CD1c-positive myeloid dendritic cell (primary cell): ENCODE measurements at regions not wholly inside any gene's neighbourhood (a gene's known extent, or its start where the extent isn't known, plus 50 kb on each side); places are given as distances from the start of the nearest gene placed in this dataset.
"Not testable (repeated sequence)": the region's sequence is repeated elsewhere in the genome, so short reads cannot be mapped to it uniquely, and the experiment has no call there.

ENCODE experiments used
- DNase-seq: peaks from one replicate; pipeline ENCODE4 v3.0.0-alpha.2; 2016; ENCODE audit errors: extremely low spot score

DNA sequence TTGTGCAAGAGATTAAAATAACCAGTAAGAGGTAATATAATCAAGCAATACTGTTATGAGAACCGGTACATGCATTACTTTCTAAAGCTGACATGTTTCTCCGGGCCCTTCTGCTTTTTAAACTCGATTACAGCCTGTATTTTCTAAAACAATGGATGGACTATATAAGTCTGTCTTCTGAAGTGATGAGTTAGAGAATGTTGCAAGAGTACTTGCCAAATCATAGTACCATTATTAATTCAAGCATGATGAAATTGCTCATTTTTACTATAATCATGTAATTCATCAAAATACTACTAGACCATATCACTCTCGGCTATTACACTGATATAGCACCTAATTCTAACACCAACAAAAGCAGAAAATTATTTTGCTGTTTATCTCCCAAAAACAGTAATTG lies 1240.3 kb upstream of the ACVR2A start:
- DNase-seq: no peak

DNA sequence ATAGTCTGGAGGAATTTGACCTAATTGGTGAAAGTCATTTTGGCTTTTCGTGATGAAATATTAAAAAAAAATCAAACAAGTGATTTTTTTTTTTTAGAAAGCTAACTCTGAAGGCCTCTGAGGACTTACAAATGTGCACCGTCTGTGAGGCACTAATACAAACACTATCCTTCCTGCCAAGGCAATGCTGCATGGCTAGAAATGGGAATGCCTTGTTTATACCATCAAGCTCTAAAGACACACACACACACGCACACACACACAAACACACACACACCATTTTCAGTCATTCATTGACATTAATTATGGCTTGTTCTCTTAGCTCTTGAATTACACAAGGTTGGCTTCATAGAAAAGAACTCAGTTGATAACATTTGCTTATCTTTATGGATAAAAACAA lies 1242.0 kb upstream of the ACVR2A start:
- DNase-seq: no peak

DNA sequence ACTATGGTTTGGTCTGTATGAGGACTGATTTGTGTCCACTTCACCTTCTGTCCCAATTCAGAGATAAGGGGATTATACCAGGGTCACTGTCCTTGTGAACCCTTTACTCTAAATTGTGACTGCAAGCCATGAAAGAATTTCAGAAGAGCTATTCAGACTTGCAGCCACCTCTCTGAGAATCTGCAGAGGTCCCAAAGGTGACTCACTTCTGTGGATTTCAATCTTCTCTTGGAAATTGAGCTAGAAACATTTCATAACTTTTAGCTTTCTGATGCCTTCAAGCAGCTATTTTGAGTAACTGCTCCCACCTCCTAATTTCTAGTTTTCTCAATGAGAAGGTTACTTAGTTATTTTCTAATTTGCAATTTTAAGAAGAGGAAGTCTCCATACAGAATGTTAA lies 1242.4 kb upstream of the ACVR2A start:
- no peak for DNase-seq

DNA sequence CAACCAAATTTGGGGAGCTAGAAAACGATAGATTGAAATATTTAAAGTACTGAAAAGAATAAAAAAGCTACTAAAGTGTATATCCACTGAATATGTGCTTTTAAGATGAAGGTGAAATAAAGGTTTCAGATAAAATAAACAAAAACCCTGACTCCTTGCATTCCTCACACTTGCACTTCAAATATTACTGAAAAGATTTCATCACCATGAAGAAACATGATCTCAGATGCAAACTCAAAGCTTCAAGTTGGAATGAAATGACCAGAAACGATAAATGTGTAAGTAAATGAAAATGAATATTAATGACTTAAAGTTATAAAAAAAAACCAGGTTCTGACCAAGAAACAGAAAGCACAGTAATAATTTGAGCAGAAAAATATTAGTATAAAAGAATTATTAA lies 1246.0 kb upstream of the ACVR2A start:
- DNase-seq: no peak

DNA sequence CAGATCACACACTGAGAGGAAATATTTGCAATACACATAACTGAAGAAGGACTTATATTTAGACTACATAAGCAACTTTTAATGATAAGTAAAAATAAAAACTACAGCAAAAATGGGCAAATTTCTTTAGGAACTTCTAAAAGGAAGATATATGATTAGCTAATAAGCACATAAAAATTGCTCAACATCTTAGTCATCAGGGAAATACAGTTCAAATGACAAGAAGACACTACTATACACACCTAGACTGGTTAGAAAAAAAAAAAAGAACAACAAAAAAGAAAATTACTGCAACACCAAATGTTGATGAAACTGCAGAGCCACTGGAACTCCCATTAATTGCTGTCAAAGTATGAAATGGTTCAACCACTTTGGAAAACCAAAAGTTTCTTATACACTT lies 1247.5 kb upstream of the ACVR2A start:
- no peak for DNase-seq

DNA sequence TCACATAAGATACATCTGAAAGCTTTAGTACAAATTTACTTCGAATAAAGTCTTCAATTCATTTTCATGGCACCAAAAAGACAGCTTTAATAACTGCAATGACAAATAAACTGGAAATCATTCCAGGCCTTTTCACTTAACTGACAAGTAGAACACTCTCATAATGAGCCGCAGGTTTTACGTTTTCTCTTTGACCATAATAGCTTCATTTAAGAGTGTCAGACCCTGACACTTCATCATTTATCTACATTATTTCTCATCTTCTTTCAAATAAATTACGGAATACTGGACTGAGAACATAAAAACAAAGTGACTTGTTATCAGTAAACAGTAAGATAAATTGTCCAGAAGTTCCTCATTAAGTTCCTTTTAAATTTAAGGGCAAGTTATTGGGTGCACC lies 1252.9 kb upstream of the ACVR2A start:
- DNase-seq: no peak

DNA sequence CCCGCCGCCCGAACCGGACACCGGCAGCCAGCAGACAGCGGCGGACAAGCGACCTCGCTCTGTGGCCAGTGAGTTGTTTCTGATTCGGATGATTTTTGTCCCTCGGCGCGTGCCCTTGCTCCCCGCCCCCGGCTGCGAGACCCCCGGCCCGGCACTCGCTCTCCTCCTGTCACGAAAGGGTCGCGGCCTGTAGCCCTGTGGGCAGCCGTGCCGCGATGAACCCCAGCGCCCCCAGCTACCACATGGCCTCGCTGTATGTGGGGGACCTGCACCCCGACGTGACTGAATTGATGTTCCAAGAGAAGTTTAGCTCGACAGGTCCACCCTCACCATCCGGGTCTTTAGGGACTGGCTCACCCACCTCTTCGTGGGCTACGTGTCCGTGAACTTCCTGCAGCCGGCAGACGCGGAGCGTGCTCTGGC lies 1257.5 kb upstream of the ACVR2A start:
- no peak for DNase-seq

DNA sequence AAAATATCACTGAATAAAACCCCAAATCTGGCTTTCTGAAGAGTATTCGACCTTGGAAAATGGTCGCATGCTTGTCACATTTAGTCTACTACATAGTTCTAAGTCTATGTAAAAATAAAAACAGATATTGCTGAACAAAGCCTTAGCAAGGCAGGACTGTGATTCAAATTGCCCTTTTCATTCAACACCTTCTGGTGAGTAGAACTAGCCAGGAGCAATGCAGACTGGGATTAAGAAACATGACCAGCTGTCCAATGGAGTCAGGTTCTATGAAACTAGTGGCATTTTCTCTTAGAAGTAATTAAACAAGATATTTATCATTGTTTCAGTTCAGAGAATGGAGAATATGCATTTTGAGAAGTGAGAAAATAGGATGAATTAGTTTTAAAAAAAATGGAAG lies 1260.5 kb upstream of the ACVR2A start:
- DNase-seq: no peak

DNA sequence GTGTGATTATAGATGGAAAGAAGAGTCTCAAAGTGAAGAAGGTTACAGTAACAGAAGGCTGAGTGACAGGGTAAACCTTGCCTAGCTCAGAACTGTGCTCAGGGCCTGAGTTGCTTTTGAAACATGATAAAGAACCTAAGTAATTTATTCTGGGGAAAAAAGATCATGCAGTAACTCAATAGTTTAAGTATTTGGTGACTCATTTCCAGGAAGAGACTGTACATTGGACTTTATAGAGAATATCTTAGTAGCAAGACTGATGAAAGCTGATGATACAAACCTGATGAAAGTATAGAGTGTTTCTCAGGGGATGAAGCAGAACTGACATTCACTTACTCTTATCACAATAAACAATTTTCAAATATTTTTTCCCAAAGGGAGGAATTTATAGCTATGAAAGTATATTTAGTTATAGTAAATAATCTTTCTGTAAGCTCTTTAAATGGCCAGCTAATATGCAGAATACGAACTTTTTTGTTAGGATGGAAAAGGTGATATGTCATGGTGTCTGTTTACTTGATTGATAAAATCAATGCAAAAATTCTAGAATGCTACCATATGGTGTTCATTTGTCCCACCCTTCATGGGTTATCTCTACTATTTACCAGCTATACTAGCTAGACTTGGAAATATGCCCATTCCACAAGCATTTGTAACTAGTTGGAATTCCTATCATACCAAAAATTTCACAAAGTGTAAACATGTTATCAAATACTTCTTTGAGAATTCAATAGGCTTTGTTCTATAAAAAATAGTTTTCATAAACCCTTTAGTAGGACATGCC lies 1265.5 kb upstream of the ACVR2A start:
- DNase-seq: no peak

DNA sequence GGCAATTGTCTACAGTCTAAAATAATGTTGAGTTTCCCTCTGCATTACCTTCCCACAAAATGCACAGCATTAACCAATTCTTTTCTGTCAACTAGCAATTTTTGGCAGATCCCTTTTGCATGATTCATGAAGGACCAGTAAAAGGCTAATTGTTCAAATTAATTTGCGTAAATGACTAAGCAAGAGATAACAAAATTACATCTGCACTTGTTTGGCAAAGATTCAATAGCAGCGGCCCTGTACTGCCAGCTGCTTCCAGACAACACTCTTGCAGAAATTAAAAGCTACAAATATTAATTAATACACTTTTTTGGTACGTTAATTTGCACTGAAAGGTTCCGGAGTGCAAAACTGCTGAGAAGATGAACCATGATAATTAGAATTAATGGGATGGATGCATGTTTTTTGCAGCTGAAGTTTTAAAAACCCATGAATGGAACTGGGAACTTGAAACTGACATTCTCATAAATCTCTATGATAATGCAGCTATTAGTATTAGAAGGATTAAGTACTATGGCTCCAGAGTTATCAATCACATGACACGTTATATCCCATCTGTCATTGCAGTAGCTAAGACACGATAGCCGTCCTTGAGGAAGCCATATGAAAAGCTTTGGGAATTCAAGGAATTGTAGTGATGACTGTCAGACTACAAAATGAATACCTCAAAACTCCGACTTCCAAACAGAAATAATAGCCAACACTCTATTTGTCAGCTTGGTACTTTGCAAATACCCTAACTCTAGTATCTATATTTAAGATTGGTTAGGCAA lies 1268.3 kb upstream of the ACVR2A start:
- no peak for DNase-seq

DNA sequence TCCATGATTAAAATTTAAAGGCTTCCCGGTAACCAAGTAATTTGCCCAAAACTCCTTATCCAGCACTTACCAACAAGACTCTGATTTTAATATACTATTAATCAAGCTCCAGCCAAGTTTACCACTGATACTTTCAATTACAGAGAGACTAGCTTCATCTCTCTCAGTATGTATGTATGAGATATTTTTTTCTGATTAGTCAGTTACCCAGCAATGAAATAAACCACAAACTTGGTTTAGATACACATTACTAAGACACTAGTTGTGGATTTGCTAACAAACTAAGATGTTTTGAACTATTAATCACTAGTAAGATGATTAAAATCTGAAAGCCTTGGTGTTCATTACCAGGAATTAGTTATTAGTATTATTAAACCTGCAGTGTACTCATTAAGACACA lies 1272.2 kb upstream of the ACVR2A start:
- DNase-seq: no peak

DNA sequence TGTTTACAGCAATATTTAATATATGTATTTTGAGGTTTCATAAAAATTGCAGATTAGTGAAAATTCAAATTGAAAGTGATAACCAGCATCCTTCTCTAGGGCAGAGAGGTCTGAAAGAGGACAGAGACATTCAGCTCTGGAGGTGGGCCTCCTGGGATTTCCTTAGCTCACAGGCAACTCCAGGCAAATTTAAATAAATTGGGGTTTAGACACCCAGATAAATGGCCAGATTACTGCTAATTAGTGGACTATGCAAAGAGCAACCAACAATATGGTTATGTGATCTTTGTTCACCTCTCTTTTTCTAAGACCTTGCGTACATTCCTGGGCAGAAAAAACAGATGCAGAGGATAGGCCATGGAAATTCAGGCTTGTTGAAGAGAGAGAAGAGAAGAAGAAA lies 1282.8 kb upstream of the ACVR2A start:
- DNase-seq: no peak

DNA sequence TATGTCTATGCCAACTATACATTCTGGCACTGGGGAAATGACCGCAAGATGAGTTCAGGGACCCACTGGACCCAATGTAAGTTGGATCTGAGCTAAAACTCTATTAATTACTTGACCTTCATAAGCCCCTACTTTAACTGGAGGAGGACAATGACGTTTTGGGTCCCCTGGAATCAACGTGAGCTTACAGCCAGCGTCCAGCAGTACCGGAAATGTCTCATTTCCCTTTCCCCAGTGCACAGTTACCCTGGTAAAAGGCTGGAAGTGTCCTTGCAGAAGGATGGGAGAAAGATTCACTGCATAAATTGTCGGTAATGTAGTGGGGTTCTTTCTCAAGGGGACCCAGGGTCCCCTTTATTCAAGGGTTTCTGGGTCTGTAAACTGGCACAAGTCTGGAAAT lies 1297.6 kb upstream of the ACVR2A start:
- no peak for DNase-seq

DNA sequence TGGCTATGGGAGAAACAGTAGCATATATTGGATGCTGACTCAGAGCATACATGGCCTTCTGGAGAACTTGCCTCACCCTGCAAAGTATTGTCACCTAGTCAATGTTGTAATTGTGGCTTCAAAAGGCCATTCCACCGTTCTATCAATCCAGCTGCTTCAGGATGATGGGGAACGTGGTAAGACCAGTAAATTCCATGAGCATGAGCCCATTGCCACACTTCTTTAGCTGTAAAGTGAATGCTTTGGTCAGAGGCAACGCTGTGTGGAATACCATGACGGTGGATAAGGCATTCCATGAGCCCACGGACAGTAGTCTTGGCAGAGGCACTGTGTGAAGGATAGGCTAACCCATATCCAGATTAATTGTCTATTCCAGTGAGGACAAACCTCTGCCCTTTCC lies 1300.1 kb upstream of the ACVR2A start:
- no peak for DNase-seq

DNA sequence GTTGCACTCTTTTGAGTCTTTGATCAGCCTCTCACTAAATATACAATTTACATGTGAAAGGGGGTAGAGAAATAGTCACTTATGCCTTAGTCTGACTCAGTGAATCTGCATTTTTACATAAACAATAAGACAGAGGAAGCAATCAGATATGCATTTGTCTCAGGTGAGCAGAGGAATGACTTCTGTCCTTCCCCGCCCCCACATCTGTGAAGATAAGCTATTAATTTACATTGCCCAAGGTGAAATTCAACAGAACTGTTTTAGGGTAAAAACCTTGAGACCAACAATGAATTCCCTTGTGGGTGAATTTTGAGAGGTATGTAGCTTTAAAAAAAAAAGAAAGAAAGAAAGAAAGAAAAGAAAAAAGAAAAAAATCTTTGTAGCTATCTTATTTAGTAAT lies 1302.9 kb upstream of the ACVR2A start:
- no peak for DNase-seq

DNA sequence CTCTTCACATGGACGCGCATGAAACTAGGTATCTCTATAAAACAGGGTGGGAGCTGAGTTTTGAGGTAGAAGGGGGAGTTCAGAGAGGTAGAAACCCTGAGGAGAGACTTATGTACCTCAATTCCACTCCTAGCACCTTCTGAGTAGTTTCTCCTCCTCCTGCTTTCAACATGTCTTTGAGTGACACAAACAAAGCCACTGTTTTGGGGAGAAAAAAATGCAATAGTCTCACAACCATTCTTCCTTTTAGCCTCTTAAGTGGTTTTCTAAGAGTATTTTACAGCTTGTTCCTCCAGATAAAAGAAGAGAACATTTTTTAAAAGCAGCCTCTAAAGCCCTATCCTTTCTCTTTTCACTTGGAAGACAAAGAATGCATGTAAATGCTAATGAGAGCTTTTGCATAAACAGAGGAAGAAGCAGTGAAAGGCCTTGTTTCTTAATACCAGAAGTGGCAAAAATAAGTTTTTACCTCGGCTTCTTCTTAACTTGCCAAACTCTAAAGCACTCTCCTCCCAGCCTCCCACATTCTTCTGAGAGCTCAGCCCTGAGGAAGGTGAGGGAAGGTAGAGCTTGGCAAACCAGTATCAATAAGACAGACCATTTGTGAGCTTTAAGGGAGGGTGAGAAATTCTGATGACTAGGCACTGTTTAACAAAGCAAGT lies 1304.4 kb upstream of the ACVR2A start:
- DNase-seq: no peak

DNA sequence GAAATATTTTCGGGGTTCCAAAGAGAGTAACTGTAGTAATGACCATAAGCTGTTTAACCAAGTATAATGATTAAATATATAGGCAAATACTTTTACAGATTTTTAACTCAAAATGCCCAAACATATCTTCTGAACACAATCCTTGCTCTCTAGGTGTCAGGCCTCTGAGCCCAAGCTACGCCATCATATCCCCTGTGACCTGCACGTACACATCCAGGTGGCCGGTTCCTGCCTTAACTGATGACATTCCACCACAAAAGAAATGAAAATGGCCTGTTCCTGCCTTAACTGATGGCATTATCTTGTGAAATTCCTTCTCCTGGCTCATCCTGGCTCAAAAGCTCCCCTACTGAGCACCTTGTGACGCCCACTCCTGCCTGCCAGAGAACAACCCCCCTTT lies 1305.1 kb upstream of the ACVR2A start:
- DNase-seq: not testable (repeated sequence)

DNA sequence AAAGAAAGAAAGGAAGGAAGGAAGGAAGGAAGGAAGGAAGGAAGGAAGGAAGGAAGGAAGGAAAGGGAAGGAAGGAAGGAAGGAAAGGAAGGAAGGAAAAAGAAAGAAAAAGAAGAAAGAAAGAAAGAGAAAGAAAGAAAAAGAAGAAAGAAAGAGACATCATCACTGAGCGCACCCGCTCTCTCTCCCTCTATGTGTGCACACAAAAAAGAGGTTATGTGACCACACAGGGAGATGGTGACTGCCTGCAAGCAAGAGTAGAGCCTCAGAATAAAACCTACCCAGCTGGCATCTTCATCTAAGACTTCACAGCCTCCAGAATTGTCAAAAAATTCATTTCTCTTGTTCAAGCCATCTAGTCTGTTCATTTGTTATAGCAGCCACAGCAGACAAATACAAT lies 1307.4 kb upstream of the ACVR2A start:
- DNase-seq: no peak

DNA sequence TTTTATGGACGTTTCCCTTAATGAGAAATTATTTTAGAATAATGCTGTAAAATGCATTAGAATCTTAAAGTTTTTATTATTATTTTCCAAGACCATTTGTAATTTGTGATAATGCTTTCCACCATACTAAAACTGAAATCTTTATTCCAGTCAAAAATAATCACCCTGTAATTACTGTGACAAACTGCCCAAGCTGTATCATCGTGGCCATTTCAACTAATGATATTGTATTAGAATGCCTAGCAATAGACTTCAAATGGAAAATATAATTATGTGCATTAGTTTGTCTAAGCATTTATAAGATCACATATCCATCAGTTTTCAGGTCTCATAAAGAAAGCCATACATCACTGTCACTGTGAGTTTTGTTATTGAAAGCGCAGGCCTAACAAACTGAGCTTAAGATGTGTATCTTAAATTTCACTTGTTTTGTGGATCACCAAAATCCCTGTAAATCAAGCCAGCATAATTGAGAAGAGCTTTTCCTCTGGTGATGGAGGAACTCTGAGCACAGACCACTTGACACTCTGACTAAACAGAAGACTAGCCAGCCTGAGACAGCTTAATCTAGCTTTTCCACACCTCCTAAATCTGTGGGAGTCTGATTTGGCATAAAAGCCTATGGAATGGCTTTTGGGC lies 1312.2 kb upstream of the ACVR2A start:
- no peak for DNase-seq

DNA sequence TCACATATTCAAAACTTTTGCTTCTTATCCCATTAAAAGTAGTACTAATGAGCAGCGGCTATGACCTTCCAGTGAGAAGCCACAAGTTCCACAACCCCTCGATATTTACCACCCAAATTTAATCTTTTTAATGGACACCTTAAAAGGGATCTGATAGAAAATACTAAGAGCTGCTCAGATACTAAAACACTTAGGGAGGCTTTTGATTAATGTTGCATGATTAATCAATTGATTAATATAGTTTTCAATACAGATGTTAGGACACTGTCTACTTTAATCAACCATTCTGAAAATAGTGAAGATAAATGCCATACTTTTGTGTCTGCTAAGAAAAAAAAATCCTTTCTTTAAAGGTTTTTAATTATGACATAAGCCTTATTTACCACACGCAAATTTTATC lies 1312.8 kb upstream of the ACVR2A start:
- DNase-seq: no peak

DNA sequence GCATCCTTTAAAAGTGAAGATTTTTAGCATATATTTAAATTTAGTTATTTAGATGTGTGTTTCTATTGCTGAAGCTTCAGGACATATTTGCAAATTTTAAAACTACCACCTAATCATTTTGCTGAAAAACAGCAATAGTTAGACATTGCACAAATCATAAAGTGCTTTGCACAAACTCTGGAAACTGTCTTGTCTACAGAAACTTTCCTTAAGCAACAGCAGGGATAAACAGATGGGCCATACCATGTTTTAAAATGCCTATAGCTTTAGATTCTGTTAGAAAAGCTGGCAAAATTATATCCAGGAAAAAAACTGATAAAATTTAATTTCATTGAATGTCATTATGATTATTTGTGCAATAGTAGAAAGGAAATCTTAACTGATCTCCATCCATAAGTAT lies 1313.9 kb upstream of the ACVR2A start:
- DNase-seq: no peak

DNA sequence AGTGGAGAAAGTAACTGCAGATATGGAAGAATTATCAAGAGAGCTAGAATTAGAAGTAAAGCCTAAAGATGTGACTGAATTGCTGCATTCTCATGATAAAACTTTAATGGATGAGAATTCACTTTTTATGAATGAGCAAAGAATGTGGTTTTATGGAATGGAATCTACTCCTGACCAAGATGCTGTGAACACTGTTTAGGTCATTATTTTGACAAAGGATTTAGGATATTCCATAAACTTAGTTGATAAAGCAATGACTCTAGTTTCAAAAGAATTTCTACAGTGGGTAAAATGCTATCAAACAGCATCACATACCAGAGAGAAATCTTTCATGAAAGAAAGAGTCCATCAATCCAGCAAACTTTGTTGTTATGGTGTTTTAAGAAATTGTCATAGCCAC lies 1317.7 kb upstream of the ACVR2A start:
- DNase-seq: no peak
